Skeletal muscle cell (primary cell): ENCODE measurements at regions not wholly inside any gene's neighbourhood (a gene's known extent, or its start where the extent isn't known, plus 50 kb on each side); places are given as distances from the start of the nearest gene placed in this dataset.
"Not testable (repeated sequence)": the region's sequence is repeated elsewhere in the genome, so short reads cannot be mapped to it uniquely, and the experiment has no call there.

Experiments used
- DNase-seq: peaks from one replicate; pipeline ENCODE4 v3.0.0-alpha.2; 2010; ENCODE audit warnings: low read depth
- H3K4me3 ChIP-seq: 2 replicates; pipeline ENCODE4 v1.5.1; 2011; ENCODE audit warnings: low read depth, mild to moderate bottlenecking, control low read depth, low read length, moderate library complexity

- DNase-seq: no peak
- H3K4me3 ChIP-seq: no peak overlapping the region
Measured at GRCh38 chr15:62643572-62643971, 399.0 kb upstream of the TPM1 start.

DNA sequence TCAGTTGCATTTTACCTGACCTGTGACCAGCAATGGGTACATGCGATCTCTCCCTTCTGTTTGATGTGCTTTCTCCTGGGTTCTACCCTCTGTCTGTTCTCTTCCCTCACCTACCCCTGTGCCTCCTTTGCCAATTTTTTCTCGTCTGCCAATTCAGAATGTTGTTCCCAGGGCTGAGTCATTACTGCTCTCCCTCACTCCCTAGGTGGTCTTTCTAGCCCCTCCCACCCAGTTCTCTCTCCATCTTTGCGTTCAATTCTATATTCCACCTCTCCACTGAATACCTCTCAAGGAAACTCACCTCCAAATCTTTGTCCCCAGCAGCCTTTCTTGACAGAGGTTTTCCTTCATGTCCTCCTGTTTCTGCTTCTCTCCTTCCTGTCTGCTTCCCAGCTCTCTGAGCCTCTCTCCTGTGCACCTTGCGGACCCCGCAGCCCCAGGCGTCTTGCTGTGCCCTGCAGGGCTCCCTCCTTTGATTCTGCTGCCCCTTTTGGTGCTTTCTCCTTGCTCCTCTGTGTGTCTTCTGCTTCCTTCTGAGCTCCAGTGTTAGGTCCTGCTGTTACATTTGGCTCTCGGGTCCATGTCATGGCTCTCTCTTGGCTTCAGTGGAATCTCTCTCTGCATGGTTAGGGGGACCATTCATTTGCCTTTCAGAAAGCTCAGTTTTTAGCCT lies 398.2 kb upstream of the TPM1 start:
- DNase-seq: no peak
- no peak overlapping the region for H3K4me3 ChIP-seq

GRCh38 chr15:62644889-62645742 lies 397.4 kb upstream of the TPM1 start:
- H3K4me3 ChIP-seq: no peak overlapping the region
- peak; percentile 51 for DNase-seq

DNA sequence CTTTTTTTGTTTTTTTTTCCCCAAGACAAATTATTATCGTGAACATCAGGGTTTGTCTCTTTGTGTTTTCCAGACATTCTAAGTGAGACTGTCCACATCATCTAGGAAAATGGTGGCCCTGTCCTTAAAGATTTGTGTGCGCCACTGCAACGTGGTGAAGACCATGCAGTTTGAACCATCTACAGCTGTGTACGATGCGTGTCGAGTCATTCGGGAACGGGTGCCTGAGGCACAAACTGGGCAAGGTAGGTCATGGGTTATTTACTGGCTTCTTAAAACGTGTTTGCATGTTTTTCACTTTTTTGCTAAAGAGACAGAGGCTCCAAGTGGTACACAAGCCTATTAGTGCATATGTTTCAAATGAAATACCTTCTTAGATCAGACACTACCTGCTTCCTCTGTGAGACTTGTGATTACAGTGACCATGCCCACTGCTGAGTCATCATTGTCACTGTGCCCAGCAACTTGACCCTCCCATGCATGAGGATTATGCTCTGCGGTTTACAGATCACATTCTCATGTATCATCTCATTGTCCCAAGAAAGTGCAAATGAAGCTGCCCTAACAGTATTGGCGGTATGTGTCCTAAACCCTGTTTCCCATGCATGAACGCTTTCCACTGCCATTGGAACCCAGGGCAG lies 395.2 kb upstream of the TPM1 start:
- no peak overlapping the region for H3K4me3 ChIP-seq
- no peak for DNase-seq

GRCh38 chr15:62647843-62648505 lies 394.6 kb upstream of the TPM1 start:
- DNase-seq: no peak

DNA sequence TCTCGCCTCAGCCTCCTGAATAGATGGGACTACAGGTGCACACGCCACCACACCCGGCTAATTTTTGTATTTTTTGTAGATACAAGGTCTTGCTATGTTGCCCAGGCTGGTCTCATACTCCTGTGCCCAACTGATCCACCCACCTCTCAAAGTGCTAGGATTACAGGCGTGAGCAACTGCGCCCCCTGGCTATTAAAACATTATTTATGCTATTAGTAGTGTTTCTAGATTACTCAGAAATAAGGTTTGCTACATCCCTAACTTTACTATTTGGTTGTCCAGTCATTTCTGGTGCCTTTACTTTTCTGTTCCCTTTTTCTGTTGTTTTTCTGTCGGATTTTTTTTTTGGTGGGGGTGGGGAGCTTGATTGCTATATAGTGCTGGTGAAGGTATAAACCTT lies 393.6 kb upstream of the TPM1 start:
- no peak for DNase-seq
- no peak overlapping the region for H3K4me3 ChIP-seq

More at GRCh38 chr15:62647843-62648505, 394.6 kb upstream of the TPM1 start:
- no peak overlapping the region for H3K4me3 ChIP-seq

GRCh38 chr15:62649793-62650420 lies 392.6 kb upstream of the TPM1 start:
- H3K4me3 ChIP-seq: no peak overlapping the region
- DNase-seq: no peak

- no peak for DNase-seq
Measured at GRCh38 chr15:62653122-62653521, 389.4 kb upstream of the TPM1 start.

GRCh38 chr15:62656071-62656470 lies 386.5 kb upstream of the TPM1 start:
- no peak overlapping the region for H3K4me3 ChIP-seq
- DNase-seq: no peak

More at GRCh38 chr15:62653122-62653521, 389.4 kb upstream of the TPM1 start:
- no peak overlapping the region for H3K4me3 ChIP-seq

- not testable (repeated sequence) for DNase-seq, H3K4me3 ChIP-seq
Measured at GRCh38 chr15:62657501-62657900, 385.0 kb upstream of the TPM1 start.

- DNase-seq: no peak
Measured at GRCh38 chr15:62658498-62658897, 384.0 kb upstream of the TPM1 start.

GRCh38 chr15:62663547-62663946 lies 379.0 kb upstream of the TPM1 start:
- no peak overlapping the region for H3K4me3 ChIP-seq
- DNase-seq: no peak

More at GRCh38 chr15:62658498-62658897, 384.0 kb upstream of the TPM1 start:
- no peak overlapping the region for H3K4me3 ChIP-seq

DNA sequence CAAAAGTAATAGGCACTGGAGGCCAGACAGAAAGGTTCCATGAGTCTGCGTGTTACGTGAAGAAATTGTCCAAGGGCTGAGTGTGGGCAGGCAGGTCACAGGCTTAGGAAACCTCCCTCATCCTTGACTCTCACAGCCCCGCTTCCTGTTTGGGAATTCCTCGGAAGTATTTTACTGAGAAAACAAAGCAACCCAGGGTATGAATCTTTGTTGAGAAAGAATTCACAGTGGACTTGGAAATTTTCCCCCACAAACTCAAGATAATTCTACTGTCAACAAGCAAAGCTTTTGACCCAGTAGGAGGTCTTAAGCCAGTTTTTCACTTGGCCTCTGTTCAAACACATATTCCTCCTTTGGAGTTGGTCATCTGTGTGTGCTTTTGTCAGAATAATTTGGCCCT lies 377.1 kb upstream of the TPM1 start:
- DNase-seq: no peak
- H3K4me3 ChIP-seq: no peak overlapping the region

DNA sequence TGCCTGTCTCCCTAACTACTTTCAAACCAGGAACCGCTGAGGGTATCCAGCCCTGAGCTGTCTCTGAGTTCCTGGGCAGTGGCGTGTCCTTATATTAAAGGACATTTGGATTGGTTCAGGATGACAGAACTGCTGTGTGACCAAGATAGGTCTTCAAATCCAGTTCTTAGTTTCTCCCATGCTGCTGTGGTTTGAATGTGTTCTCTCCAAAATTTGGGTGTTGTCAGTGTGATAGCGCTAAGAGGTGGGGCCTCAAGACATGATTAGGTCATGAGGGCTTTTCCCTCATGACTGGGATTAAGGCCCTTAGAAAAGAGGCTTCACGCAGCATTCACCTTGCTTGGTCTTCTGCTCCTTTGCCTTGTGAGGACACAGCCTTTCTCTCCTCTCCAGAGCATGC lies 376.5 kb upstream of the TPM1 start:
- no peak overlapping the region for H3K4me3 ChIP-seq
- DNase-seq: no peak

- peak; percentile 5 for DNase-seq
- no peak overlapping the region for H3K4me3 ChIP-seq
Measured at GRCh38 chr15:62672268-62672667, 370.3 kb upstream of the TPM1 start.

- H3K4me3 ChIP-seq: no peak overlapping the region
- no peak for DNase-seq
Measured at GRCh38 chr15:62676891-62677290, 365.7 kb upstream of the TPM1 start.

DNA sequence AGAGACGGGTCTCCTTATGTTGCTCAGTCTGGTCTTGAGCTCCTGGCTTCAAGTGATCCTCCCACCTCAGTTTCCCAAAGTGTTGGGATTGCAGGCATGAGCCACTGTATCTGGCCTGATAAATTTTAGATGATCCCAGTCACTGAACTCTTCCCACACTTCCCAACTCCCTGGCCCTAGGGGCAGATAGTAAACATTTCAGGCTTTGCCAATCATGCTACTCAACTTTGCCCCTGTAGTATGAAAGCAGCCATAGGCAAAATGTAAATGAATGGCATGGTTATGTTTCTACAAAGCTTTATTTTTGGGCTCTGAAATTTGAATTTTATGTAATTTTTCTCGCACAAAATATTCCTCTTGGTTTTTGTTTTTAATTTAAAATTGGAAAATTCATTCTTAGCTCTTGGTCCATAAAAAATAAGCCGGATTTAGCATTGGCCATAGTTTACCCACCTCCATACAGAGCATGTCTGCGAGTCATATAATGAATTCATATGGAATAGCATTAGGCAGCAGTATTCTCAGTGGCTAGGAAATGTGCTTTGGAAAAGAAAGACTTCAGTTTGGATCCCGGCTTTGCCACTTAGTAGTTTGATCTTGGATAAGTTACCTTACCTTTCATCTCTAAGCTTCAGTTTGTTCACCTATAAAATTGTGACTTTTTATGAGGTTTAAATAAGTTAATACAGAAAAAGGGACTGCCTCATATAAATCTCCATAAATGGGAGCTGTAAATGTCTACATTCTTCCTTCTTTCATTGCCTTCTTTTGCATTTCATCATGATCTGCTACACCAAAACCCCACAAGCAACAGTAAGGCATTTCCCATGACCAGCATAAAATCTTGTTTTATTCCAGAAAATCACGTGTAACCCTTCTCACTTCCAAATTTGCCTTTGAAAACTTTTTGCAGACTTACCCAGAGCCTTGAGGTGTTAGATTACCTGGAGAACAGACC lies 360.3 kb upstream of the TPM1 start:
- DNase-seq: no peak
- H3K4me3 ChIP-seq: no peak overlapping the region

DNA sequence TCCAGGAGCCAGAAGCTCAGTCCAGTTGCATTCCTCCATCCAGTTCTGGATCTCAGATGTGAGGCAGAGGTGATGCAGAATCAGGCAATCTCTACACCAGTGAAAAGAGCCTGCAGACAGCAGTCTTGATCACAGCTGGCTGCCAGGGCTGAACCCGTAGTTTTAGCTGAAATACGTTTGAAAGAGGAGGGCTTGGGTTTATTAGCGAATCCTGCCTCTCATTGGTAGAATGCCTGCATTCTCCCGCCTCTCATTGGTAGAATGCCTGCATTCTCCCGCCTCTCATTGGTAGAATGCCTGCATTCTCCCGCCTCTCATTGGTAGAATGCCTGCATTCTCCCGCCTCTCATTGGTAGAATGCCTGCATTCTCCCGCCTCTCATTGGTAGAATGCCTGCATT lies 359.4 kb upstream of the TPM1 start:
- not testable (repeated sequence) for DNase-seq, H3K4me3 ChIP-seq
